ENCODE measurements at regions not wholly inside any gene's neighbourhood (a gene's known extent, or its start where the extent isn't known, plus 50 kb on each side); places are given as distances from the start of the nearest gene placed in this dataset.
"Not testable (repeated sequence)": the region's sequence is repeated elsewhere in the genome, so short reads cannot be mapped to it uniquely, and the experiment has no call there.

GRCh38 chr10:8410506-8410905 is 356.0 kb downstream of the GATA3 start:
- Histone ChIP-seq H3K4me3 (no peak overlapping the region), H3K9me3 (no peaks in the 10 kb centered on the region), H3K27ac (no peak overlapping the region), H3K4me2 (no peak overlapping the region), H3K4me1 (peaks cover 10% of the 10 kb centered on the region; the same call in 2 of the 3 replicates)
- no peak for ATAC-seq
- no peak for TF ChIP-seq POLR2A (IDR thresholded peaks at IDR 0.05; ENCODE audit: low read length)
- no peak for TF ChIP-seq NPAS2 (CRISPR knock-in tag; IDR thresholded peaks at IDR 0.05; ENCODE audit: borderline replicate concordance)
- TF ChIP-seq PBX3 (IDR thresholded peaks at IDR 0.05), result no peak
- TF ChIP-seq E2F6 (IDR thresholded peaks at IDR 0.05; ENCODE audit: borderline replicate concordance, low read depth), result no peak
- no peak for TF ChIP-seq KDM1A (IDR thresholded peaks at IDR 0.05; ENCODE audit: low read depth)
- TF ChIP-seq FOXS1 (CRISPR knock-in tag; IDR thresholded peaks at IDR 0.05), result no peak
- no peak for TF ChIP-seq EHF (CRISPR knock-in tag; IDR thresholded peaks at IDR 0.05)
- TF ChIP-seq ATOH8 (CRISPR knock-in tag; IDR thresholded peaks at IDR 0.05; ENCODE audit: low read depth), result no peak
- TF ChIP-seq RCOR1 (IDR thresholded peaks at IDR 0.05; ENCODE audit: low read depth, low read length), result no peak
- no peak for TF ChIP-seq HEYL (CRISPR knock-in tag; IDR thresholded peaks at IDR 0.05)
- TF ChIP-seq ESRRA (IDR thresholded peaks at IDR 0.05; ENCODE audit: borderline replicate concordance, low read length), result no peak
- TF ChIP-seq CEBPB (IDR thresholded peaks at IDR 0.05), result no peak
- no peak for TF ChIP-seq NFE2L2 (conservative IDR thresholded peaks at IDR 0.05; ENCODE audit: low read length)
- no peak for TF ChIP-seq POLR2AphosphoS2 (conservative IDR thresholded peaks at IDR 0.05; ENCODE audit: low read length)
- no peak for TF ChIP-seq JUN (IDR thresholded peaks at IDR 0.05)
- no peak for TF ChIP-seq FOSL2 (IDR thresholded peaks at IDR 0.05)
- TF ChIP-seq FOSL2 (CRISPR knock-in tag; IDR thresholded peaks at IDR 0.05), result no peak
- TF ChIP-seq CHD2 (IDR thresholded peaks at IDR 0.05; ENCODE audit: low read length, partially characterized antibody), result no peak
- no peak for TF ChIP-seq RAD21 (conservative IDR thresholded peaks at IDR 0.05 in 1 of 2, IDR thresholded peaks at IDR 0.05 in 1 of 2)
- no peak for TF ChIP-seq NR3C1 (IDR thresholded peaks at IDR 0.05)
- ChIA-PET POLR2A (no interaction called here), CTCF (interaction anchor here (1.0 kb wide), 1 partner anchor 10 kb away, joined by 3 read pairs; no protein-coding TSS in a partner anchor)
- 95% methylated on average over 3 of the region's 3 CpGs for WGBS (ENCODE audit: missing lambda C conversion rate)
- FAIRE-seq, result no peak
- DNase-seq (ENCODE audit: low read depth in 1 of 2, low spot score in 1 of 2), result no peak

GRCh38 chr10:8412541-8412940 is 358.1 kb downstream of the GATA3 start:
- ChIA-PET CTCF (interaction anchor here (0.9 to 1.4 kb wide), 2 partner anchors 8 to 13 kb away, joined by 3 to 4 read pairs; no protein-coding TSS in a partner anchor), POLR2A (no interaction called here)
- Histone ChIP-seq H3K4me3 (no peak overlapping the region), H3K4me2 (no peak overlapping the region), H3K9me3 (no peaks in the 10 kb centered on the region), H3K4me1 (peaks cover 24% of the 10 kb centered on the region), H3K27ac (no peak overlapping the region)
- TF ChIP-seq ZNF302 (CRISPR knock-in tag; IDR thresholded peaks at IDR 0.05) (no peak), POLR2A (IDR thresholded peaks at IDR 0.05; ENCODE audit: low read length) (no peak), USF2 (IDR thresholded peaks at IDR 0.05) (no peak), HEYL (CRISPR knock-in tag; IDR thresholded peaks at IDR 0.05) (no peak), HOXB5 (CRISPR knock-in tag; IDR thresholded peaks at IDR 0.05) (no peak), NR3C1 (IDR thresholded peaks at IDR 0.05) (no peak), ZC3H11A (IDR thresholded peaks at IDR 0.05) (no peak), FOSB (CRISPR knock-in tag; IDR thresholded peaks at IDR 0.05) (no peak), CBX8 (IDR thresholded peaks at IDR 0.05) (no peak), BHLHE40 (IDR thresholded peaks at IDR 0.05; ENCODE audit: low read depth, low read length) (no peak), ZSCAN20 (CRISPR knock-in tag; IDR thresholded peaks at IDR 0.05) (no peak), HOXA7 (CRISPR knock-in tag; IDR thresholded peaks at IDR 0.05) (no peak), RCOR1 (IDR thresholded peaks at IDR 0.05; ENCODE audit: low read depth, low read length) (no peak), JUN (IDR thresholded peaks at IDR 0.05) (no peak), EP300 (IDR thresholded peaks at IDR 0.05) (no peak), ATOH8 (CRISPR knock-in tag; IDR thresholded peaks at IDR 0.05; ENCODE audit: low read depth) (no peak), HES2 (IDR thresholded peaks at IDR 0.05) (no peak), EHMT2 (IDR thresholded peaks at IDR 0.05; ENCODE audit: low read depth) (no peak), MAX (IDR thresholded peaks at IDR 0.05) (no peak)
- no peak for FAIRE-seq
- ATAC-seq, result no peak
- 90% methylated on average over 6 of the region's 6 CpGs for WGBS (ENCODE audit: missing lambda C conversion rate)
- DNase-seq (ENCODE audit: low read depth in 1 of 2, low spot score in 1 of 2), result no peak

- H3K4me3 ChIP-seq; FAIRE-seq; H3K27ac ChIP-seq; H3K4me2 ChIP-seq; H3K9me3 ChIP-seq; DNase-seq (ENCODE audit: low read depth in 1 of 2, low spot score in 1 of 2); POLR2A ChIA-PET; CTCF ChIA-PET; ATAC-seq: not testable (repeated sequence)
- 55% methylated on average over 2 of the region's 2 CpGs for WGBS (ENCODE audit: missing lambda C conversion rate)
- H3K4me1 ChIP-seq, result peaks cover 22% of the 10 kb centered on the region
Measured at GRCh38 chr10:8415029-8415428, 360.5 kb downstream of the GATA3 start.
